GM19240 (cell line): ENCODE measurements at regions not wholly inside any gene's neighbourhood (a gene's known extent, or its start where the extent isn't known, plus 50 kb on each side); places are given as distances from the start of the nearest gene placed in this dataset.

Experiments used
- DNase-seq: peaks from one replicate; pipeline ENCODE4 v3.0.0; 2011; ENCODE audit warnings: low spot score; ENCODE audit not compliant: insufficient read length

DNA sequence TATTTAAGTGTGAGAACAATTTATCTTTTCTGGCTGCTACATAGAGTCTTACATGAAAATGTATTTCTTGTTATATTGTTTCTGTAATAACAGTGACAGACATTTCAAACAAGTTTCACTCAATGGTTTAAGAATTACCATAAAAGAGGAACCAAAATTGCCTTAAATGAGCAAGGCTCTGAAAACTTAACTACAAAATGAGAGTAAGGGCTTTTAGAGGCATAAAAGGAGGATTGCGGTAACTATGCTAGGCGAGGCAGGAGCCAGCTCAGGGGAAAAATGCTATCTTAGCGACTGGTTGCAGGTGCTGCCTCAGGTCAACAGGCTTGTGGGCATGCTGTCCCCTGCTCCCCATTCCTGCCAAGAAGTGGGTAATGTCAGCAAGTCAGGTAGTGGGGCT is 81.7 kb upstream of the MSI2 start:
- DNase-seq = peak; percentile 25

DNA sequence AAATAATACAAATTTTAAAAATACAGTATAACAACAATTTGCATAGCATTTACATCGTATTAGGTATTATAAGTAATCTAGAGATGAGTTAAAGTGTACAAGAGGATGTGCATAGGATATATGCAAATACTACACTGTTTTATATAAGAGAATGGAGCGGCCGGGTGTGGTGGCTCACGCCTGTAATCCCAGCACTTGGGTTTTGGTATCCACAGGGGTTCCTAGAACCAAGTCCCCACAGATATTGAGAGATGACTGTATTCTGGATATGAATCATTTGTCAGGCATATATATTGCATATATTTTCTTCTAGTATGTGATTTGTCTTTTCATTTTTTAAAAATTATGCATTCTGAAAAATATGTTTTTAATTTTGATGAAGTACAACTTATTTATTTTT is 77.5 kb upstream of the MSI2 start:
- no peak for DNase-seq

DNA sequence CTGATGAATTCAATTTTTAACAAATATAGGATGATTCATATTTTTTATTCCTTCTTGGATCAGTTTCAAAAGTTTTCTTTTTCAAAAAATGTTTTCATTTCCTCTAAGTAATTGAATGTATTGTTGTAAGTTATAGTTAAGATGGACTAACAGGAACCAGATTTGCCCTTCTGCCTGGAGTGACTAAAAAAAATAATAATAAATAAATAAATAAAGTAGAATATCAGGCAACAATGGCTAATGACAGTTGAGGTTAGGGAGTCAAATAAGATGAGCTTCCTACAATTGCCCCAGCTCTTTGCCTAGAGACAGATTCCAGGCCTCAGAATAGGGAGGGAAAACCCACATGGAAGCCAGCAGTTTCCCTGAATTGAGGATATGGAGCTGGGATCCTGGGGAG is 73.7 kb upstream of the MSI2 start:
- no peak for DNase-seq

DNA sequence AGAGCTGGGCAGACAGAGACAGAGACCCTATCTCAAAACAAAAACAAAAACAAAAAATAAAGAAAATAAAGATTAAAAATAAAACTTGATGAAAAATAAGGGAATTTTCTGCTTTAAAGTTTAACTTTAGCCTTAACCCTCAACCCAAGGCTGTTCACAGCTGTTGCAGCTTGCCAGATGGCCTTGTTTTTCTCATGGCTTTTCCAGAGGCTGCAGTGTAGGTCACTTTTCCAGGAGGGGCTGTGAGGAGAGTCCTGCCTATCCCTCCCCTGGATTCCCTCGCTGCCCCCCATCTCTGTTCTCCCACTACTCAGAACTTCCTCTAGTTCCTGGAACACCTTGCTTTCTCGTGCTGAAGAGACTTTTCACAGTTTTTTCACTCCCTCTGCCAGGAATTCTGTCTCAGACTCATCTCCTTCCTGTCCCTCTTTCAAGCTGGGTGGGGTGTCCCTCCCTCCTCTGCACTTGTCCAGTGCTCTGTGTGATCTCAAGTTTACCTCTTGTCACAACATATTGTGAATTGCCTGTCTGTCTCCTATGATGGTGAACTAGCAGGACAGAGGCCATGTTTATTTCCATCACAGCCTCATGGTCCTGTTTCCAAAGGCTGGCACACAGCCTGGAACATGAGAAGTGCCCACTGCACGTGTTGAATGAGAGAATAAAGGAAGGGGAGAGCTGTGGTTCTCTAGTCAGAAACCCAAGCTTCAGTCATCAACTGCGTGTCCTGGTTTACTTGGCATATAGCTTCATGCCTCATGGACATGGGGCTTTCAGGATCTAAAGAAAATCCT is 69.9 kb upstream of the MSI2 start:
- DNase-seq = no peak

DNA sequence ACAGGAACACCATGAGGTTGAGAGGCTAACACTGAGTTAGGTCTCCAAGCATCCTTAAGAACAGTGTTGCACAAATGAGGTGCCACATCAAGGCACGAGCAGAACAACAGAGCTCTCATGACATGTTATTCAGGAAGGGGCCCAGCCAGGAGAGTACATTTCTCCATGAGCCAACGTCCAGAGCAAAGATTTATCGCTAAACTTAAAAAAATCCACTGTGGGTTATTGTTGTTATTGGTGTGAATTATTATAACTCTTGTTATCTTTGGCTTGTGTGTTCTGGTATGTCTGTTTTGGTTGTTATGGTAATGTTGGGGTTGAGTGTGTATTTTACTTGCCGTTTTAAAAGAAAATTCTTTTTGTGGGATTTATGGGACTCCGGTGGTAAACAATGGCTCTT is 68.9 kb upstream of the MSI2 start:
- DNase-seq = no peak

DNA sequence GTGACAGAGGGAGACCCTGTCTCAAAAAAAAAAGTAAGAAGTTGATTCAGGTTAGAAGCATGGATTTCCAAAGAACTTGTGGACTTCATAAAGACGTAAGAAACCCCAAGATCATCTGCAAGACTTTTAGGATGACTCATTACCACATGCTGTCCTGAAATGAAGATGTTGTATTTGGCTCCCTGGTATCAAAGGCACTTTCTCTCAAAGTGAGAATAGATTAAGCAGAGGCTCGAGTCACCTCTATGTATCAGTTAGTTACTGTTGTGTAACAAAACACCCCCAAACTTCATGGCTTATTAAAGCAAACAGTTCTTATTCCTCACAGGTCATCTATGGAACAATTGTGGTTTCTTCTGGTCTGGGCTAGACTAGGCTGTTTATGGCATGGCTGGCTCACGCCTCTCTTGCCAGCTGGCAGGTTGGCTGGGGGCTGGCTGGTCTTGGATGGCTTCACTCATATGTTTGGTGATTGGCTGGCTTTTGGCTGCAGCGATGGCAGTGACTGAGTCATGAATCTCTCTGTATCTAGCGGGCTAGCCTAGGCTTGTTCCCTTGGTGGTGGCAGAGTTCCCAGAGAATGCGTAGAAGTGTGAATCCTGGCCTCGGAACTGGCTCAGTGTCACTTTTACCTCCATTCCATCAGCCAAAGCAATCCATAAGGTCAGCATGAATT is 60.4 kb upstream of the MSI2 start:
- no peak for DNase-seq

DNA sequence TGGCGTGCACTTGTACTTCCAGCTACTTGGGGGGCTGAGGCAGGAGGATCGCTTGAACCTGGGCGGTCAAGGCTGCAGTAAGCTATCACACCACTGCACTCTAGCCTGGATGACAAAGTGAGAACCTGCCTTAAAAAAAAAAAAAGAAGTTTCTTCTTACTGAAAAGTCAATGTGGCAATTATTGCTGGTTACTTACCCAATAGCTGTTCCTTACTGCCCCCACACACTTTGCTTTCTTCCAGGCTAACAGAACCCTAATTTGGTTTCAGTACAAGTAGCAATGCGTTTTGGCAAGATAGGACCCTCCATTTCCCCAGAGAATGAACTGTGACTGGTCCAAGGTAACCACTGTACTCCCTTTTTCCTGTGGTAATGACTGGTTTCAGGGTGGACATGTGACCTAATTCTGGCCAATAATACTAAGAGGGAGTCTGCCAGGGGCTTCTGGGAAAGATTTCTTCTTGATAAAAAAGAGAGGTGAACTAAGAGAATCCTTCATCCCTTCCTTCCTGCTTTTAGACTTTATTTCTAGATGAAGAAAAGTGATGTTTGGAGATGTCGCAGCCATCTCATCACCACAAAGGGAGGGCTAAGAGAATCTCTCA is 58.8 kb upstream of the MSI2 start:
- DNase-seq = no peak

DNA sequence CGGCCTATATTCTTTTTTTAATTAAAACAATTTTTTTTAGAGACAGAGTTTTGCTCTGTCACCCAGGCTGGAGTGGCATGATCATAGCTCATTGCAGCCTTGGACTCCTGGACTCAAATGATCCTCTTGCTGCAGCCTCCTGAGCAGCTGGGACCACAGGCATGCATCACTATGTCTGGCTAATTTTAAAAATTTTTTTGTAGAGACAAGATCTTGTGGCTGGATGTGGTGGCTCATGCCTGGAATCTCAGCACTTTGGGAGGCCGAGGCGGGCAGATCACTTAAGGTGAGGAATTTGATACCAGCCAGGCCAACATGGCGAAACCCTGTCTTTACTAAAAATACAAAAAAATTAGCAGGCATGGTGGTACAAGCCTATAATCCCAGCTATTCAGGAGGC is 54.8 kb upstream of the MSI2 start:
- no peak for DNase-seq

DNA sequence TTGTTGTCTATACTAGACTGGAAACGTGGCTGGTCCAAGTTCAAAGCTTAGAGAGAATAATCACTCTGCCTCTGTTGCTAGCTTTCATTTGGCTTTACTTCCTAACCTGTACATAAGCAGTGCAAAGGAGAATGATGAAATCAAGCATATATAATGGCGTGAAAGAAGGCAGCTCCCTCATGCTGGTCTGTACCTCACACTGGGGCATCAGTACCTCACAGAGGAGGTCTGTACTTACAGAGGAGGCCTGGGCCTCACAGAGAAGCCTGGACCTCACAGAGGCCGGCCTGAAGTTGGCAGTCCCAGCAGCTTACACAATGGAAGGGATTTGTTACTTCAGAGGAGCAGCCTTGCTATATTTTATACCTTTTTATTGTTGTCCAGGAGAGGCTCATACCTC is 53.3 kb upstream of the MSI2 start:
- no peak for DNase-seq
